ENCODE measurements at regions not wholly inside any gene's neighbourhood (a gene's known extent, or its start where the extent isn't known, plus 50 kb on each side); places are given as distances from the start of the nearest gene placed in this dataset.

- Histone ChIP-seq H3K27me3 (ENCODE audit: control insufficient read depth in 2 of 2, insufficient read depth in 2 of 2, low read length in 2 of 2) (no peaks in the 10 kb centered on the region), H3K36me3 (ENCODE audit: control insufficient read depth in 2 of 2, insufficient read depth in 2 of 2, low read length in 2 of 2) (no peaks in the 10 kb centered on the region)
Observed at GRCh38 chr18:67278984-67279383, 237.5 kb downstream of the DSEL start.

GRCh38 chr18:67276638-67277037, 239.9 kb downstream of the DSEL start:
- Histone ChIP-seq H3K4me3 (ENCODE audit: low read length in 2 of 2) (no peak overlapping the region), H3K36me3 (ENCODE audit: control insufficient read depth in 2 of 2, insufficient read depth in 2 of 2, low read length in 2 of 2) (no peaks in the 10 kb centered on the region), H3K9ac (ENCODE audit: low read depth in 1 of 2, low read length in 2 of 2) (no peak overlapping the region), H3K27ac (ENCODE audit: low read depth in 2 of 2, low read length in 2 of 2) (no peak overlapping the region), H3K4me1 (ENCODE audit: control insufficient read depth in 2 of 2, insufficient read depth in 2 of 2, low read length in 2 of 2) (no peaks in the 10 kb centered on the region), H3K9me3 (ENCODE audit: control insufficient read depth in 2 of 2, low read length in 2 of 2) (no peaks in the 10 kb centered on the region), H3K27me3 (ENCODE audit: control insufficient read depth in 2 of 2, insufficient read depth in 2 of 2, low read length in 2 of 2) (no peaks in the 10 kb centered on the region)

More at GRCh38 chr18:67278984-67279383, 237.5 kb downstream of the DSEL start:
- Histone ChIP-seq H3K4me3 (ENCODE audit: low read length in 2 of 2) (no peak overlapping the region), H3K27ac (ENCODE audit: low read depth in 2 of 2, low read length in 2 of 2) (no peak overlapping the region), H3K9ac (ENCODE audit: low read depth in 1 of 2, low read length in 2 of 2) (no peak overlapping the region), H3K9me3 (ENCODE audit: control insufficient read depth in 2 of 2, low read length in 2 of 2) (no peaks in the 10 kb centered on the region), H3K4me1 (ENCODE audit: control insufficient read depth in 2 of 2, insufficient read depth in 2 of 2, low read length in 2 of 2) (no peaks in the 10 kb centered on the region)

- H3K9me3 ChIP-seq (ENCODE audit: control insufficient read depth in 2 of 2, low read length in 2 of 2): no peaks in the 10 kb centered on the region
- no peaks in the 10 kb centered on the region for H3K36me3 ChIP-seq (ENCODE audit: control insufficient read depth in 2 of 2, insufficient read depth in 2 of 2, low read length in 2 of 2)
- no peaks in the 10 kb centered on the region for H3K4me1 ChIP-seq (ENCODE audit: control insufficient read depth in 2 of 2, insufficient read depth in 2 of 2, low read length in 2 of 2)
- no peak overlapping the region for H3K4me3 ChIP-seq (ENCODE audit: low read length in 2 of 2)
- H3K27ac ChIP-seq (ENCODE audit: low read depth in 2 of 2, low read length in 2 of 2): no peak overlapping the region
- no peaks in the 10 kb centered on the region for H3K27me3 ChIP-seq (ENCODE audit: control insufficient read depth in 2 of 2, insufficient read depth in 2 of 2, low read length in 2 of 2)
- no peak overlapping the region for H3K9ac ChIP-seq (ENCODE audit: low read depth in 1 of 2, low read length in 2 of 2)
Observed at GRCh38 chr18:67273288-67273687, 243.2 kb downstream of the DSEL start.

- H3K27ac ChIP-seq (ENCODE audit: low read depth in 2 of 2, low read length in 2 of 2): no peak overlapping the region
- no peak overlapping the region for H3K4me3 ChIP-seq (ENCODE audit: low read length in 2 of 2)
- H3K4me1 ChIP-seq (ENCODE audit: control insufficient read depth in 2 of 2, insufficient read depth in 2 of 2, low read length in 2 of 2): no peaks in the 10 kb centered on the region
- no peaks in the 10 kb centered on the region for H3K27me3 ChIP-seq (ENCODE audit: control insufficient read depth in 2 of 2, insufficient read depth in 2 of 2, low read length in 2 of 2)
- no peaks in the 10 kb centered on the region for H3K36me3 ChIP-seq (ENCODE audit: control insufficient read depth in 2 of 2, insufficient read depth in 2 of 2, low read length in 2 of 2)
- H3K9me3 ChIP-seq (ENCODE audit: control insufficient read depth in 2 of 2, low read length in 2 of 2): no peaks in the 10 kb centered on the region
- no peak overlapping the region for H3K9ac ChIP-seq (ENCODE audit: low read depth in 1 of 2, low read length in 2 of 2)
Observed at GRCh38 chr18:67269206-67269605, 247.3 kb downstream of the DSEL start.

GRCh38 chr18:67268530-67268929, 248.0 kb downstream of the DSEL start:
- H3K27me3 ChIP-seq (ENCODE audit: control insufficient read depth in 2 of 2, insufficient read depth in 2 of 2, low read length in 2 of 2): no peaks in the 10 kb centered on the region
- H3K36me3 ChIP-seq (ENCODE audit: control insufficient read depth in 2 of 2, insufficient read depth in 2 of 2, low read length in 2 of 2): no peaks in the 10 kb centered on the region
- H3K9me3 ChIP-seq (ENCODE audit: control insufficient read depth in 2 of 2, low read length in 2 of 2): no peaks in the 10 kb centered on the region
- H3K9ac ChIP-seq (ENCODE audit: low read depth in 1 of 2, low read length in 2 of 2): no peak overlapping the region
- H3K4me3 ChIP-seq (ENCODE audit: low read length in 2 of 2): no peak overlapping the region
- H3K27ac ChIP-seq (ENCODE audit: low read depth in 2 of 2, low read length in 2 of 2): no peak overlapping the region
- no peaks in the 10 kb centered on the region for H3K4me1 ChIP-seq (ENCODE audit: control insufficient read depth in 2 of 2, insufficient read depth in 2 of 2, low read length in 2 of 2)

GRCh38 chr18:67266246-67267237, 250.0 kb downstream of the DSEL start:
- H3K36me3 ChIP-seq (ENCODE audit: control insufficient read depth in 2 of 2, insufficient read depth in 2 of 2, low read length in 2 of 2): no peaks in the 10 kb centered on the region
- no peaks in the 10 kb centered on the region for H3K9me3 ChIP-seq (ENCODE audit: control insufficient read depth in 2 of 2, low read length in 2 of 2)
- no peaks in the 10 kb centered on the region for H3K4me1 ChIP-seq (ENCODE audit: control insufficient read depth in 2 of 2, insufficient read depth in 2 of 2, low read length in 2 of 2)
- no peak overlapping the region for H3K27ac ChIP-seq (ENCODE audit: low read depth in 2 of 2, low read length in 2 of 2)
- H3K9ac ChIP-seq (ENCODE audit: low read depth in 1 of 2, low read length in 2 of 2): no peak overlapping the region
- H3K4me3 ChIP-seq (ENCODE audit: low read length in 2 of 2): no peak overlapping the region
- H3K27me3 ChIP-seq (ENCODE audit: control insufficient read depth in 2 of 2, insufficient read depth in 2 of 2, low read length in 2 of 2): no peaks in the 10 kb centered on the region

GRCh38 chr18:67265464-67266245, 250.9 kb downstream of the DSEL start:
- Histone ChIP-seq H3K4me3 (ENCODE audit: low read length in 2 of 2) (no peak overlapping the region), H3K4me1 (ENCODE audit: control insufficient read depth in 2 of 2, insufficient read depth in 2 of 2, low read length in 2 of 2) (no peaks in the 10 kb centered on the region), H3K36me3 (ENCODE audit: control insufficient read depth in 2 of 2, insufficient read depth in 2 of 2, low read length in 2 of 2) (no peaks in the 10 kb centered on the region), H3K9ac (ENCODE audit: low read depth in 1 of 2, low read length in 2 of 2) (no peak overlapping the region), H3K27ac (ENCODE audit: low read depth in 2 of 2, low read length in 2 of 2) (no peak overlapping the region), H3K9me3 (ENCODE audit: control insufficient read depth in 2 of 2, low read length in 2 of 2) (no peaks in the 10 kb centered on the region), H3K27me3 (ENCODE audit: control insufficient read depth in 2 of 2, insufficient read depth in 2 of 2, low read length in 2 of 2) (no peaks in the 10 kb centered on the region)

GRCh38 chr18:67261931-67262552, 254.5 kb downstream of the DSEL start:
- H3K4me3 ChIP-seq (ENCODE audit: low read length in 2 of 2): no peak overlapping the region
- no peaks in the 10 kb centered on the region for H3K4me1 ChIP-seq (ENCODE audit: control insufficient read depth in 2 of 2, insufficient read depth in 2 of 2, low read length in 2 of 2)
- H3K36me3 ChIP-seq (ENCODE audit: control insufficient read depth in 2 of 2, insufficient read depth in 2 of 2, low read length in 2 of 2): no peaks in the 10 kb centered on the region
- H3K27me3 ChIP-seq (ENCODE audit: control insufficient read depth in 2 of 2, insufficient read depth in 2 of 2, low read length in 2 of 2): no peaks in the 10 kb centered on the region
- H3K27ac ChIP-seq (ENCODE audit: low read depth in 2 of 2, low read length in 2 of 2): no peak overlapping the region
- no peaks in the 10 kb centered on the region for H3K9me3 ChIP-seq (ENCODE audit: control insufficient read depth in 2 of 2, low read length in 2 of 2)
- no peak overlapping the region for H3K9ac ChIP-seq (ENCODE audit: low read depth in 1 of 2, low read length in 2 of 2)

GRCh38 chr18:67260841-67261240, 255.7 kb downstream of the DSEL start:
- Histone ChIP-seq H3K9me3 (ENCODE audit: control insufficient read depth in 2 of 2, low read length in 2 of 2) (no peaks in the 10 kb centered on the region), H3K27me3 (ENCODE audit: control insufficient read depth in 2 of 2, insufficient read depth in 2 of 2, low read length in 2 of 2) (no peaks in the 10 kb centered on the region), H3K4me1 (ENCODE audit: control insufficient read depth in 2 of 2, insufficient read depth in 2 of 2, low read length in 2 of 2) (no peaks in the 10 kb centered on the region), H3K27ac (ENCODE audit: low read depth in 2 of 2, low read length in 2 of 2) (no peak overlapping the region), H3K9ac (ENCODE audit: low read depth in 1 of 2, low read length in 2 of 2) (no peak overlapping the region), H3K4me3 (ENCODE audit: low read length in 2 of 2) (no peak overlapping the region), H3K36me3 (ENCODE audit: control insufficient read depth in 2 of 2, insufficient read depth in 2 of 2, low read length in 2 of 2) (no peaks in the 10 kb centered on the region)

All from mucosa of rectum (tissue), 2 donors.